Activated CD8-positive, alpha-beta memory T cell treated with anti-CD3 and anti-CD28 coated beads for 24 hours (primary cell): ENCODE measurements at regions not wholly inside any gene's neighbourhood (a gene's known extent, or its start where the extent isn't known, plus 50 kb on each side); places are given as distances from the start of the nearest gene placed in this dataset.
"Not testable (repeated sequence)": the region's sequence is repeated elsewhere in the genome, so short reads cannot be mapped to it uniquely, and the experiment has no call there.

Experiments
- DNase-seq: peaks from one replicate; pipeline ENCODE4 v3.0.0-alpha.2; 2020

DNA sequence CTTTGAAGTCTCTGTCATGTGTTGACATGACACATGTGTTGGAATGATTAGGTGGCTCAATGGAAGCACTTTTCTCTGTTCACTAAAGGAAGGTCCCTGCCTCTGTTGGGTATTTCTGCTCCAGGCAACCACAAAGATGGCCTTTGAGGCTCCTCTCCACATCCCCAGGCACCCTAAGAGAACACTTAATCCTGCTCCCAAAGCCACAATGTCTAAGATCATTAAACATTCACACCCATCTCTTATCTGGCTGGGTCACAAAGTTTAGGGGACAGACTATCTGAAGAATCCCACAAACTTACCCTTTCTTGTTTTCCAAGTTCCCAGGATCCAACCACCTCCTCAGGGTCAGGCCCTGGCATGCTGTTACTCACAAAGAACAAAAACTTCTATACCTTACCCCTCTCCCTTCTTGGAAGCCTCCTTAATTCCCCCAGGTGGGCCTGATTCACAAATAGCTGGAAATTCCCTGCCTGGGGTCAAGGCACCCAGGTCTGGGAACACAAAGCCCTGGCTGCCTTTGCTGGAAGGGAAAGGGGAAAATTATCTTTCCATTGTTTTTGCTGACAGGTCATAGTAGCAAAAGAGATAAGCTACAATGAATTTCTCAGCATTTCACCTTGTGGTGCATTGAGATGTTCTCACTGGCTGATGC is 333.7 kb downstream of the PCNX1 start:
- DNase-seq: no peak

DNA sequence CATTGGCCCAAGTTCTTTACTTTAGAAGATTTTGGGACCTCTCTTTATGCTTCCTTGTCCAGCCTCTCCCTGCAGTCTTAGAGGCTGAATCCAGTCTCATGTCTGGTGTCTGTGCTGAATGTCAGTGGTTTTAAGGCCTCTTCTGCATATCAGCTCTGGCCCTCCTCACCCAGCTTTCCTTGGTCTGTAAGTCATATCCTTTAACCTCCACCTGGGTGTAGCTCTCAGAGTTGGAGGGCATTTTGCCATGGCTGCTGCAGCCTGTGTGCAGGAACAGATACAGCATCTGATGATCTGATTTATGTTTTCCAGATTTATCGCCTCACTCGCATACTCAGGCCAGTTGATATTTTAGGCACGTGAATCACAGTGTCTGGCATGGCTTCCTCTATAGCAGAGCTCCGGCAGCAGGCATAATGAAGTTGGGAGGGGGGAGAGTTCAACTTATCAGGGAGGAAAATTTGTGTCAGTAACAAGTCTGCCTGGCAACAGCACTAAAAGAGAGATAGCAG is 335.0 kb downstream of the PCNX1 start:
- no peak for DNase-seq

DNA sequence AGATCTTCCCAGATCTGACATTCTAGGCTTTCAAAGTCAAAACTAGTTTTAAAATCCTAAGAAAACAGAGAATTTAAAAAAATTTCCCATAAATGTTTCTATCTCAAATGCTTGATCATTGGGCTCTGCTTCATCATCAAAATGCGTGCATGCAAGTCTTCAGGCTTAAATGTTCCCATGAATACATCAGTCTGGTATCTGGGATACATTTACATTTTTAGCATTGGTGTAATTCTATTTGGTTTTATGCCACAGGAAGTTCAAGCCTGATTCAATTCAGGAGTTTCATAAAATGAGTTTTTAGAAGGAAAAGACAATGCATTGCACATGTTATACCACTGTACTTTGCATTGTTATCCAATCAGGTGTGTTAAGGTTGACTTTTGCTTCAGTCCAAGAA is 336.4 kb downstream of the PCNX1 start:
- no peak for DNase-seq

DNA sequence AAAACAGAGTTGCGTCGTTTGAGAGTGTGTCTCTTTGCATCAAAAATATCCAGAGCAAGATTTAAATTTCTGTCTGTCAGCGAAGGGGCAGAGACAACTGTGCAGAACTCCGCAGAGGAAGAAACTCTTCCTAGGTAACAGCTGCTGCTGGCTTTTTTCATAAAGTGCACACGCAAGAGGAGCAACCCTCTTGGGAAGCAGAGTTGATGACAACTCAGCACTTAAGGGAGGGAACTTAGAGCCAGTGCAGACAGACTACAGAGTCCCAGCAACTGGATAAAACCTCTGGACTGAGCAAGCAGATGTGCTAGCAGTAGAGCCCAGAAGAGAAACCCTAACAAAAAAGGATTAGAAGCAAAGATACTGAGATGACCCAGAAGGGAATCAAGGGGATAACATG is 337.1 kb downstream of the PCNX1 start:
- DNase-seq: no peak

DNA sequence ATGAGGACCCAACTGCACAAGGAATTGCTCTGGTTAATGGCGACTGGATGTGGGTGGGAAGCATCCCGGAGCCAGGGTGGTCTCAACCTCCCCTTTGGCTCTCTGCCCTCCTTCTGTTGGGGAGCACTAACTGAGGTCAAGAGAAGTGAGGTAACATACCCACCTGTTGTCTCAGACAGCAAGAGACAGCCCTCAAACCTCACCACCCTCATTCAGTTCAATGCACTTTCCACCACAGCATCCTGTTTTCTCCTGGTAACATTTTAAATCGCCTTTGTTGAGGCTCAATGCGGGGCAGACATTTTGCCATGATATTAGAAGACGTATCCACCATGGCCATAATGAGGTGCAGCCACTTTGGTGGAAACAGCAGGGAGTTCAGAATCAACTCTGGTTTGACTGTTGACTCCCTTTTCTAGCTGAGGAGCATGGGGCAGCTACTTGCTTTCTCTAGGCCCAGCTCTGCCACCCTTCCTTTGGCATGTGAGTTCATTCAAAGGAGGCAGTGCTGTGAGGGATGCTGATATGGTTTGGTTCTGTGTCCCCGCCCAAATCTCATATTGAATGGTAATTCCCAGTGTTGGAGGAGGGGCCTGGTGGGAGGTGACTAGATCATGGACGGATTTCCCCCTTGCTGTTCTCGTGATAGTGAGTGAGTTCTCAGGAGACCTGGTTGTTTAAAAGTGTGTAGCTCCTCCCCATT is 338.6 kb downstream of the PCNX1 start:
- no peak for DNase-seq

DNA sequence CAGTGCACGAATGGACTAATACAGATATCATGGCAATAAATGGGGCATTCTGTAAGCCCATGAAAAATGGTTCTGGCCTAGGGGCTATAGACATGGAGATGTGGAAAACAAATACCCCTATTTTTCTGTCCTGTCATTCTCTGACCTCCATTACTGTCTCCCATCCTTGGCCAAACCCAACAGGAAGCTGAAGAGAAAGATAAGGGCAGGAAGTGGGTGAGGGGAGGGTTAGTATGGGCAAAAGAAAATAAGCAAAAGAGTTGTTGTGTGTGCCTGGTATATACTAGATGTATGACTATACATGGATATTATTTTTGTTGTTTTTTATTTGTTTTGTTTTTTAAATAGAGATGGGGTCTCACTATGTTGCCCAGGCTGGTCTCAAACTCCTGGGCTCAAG is 339.3 kb downstream of the PCNX1 start:
- no peak for DNase-seq

DNA sequence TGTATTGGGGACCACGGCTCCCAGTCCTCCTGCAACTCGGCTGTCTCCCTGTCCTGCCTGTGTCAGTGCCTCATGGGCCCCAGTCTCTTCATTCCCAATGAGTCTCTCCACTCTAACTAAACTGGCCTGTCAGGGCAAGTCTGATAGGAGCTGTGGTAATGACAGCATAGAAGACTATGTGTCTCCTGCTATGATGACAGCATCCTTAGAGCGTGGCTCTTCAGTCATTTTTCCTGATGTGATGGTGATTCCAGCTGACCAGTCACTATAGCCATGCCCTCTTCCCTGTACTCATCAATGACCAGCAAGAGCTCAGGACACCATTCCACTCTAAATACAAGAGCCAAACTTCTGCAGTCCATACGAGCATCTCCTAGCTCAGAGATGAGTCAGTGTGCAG is 339.8 kb downstream of the PCNX1 start:
- DNase-seq: no peak

DNA sequence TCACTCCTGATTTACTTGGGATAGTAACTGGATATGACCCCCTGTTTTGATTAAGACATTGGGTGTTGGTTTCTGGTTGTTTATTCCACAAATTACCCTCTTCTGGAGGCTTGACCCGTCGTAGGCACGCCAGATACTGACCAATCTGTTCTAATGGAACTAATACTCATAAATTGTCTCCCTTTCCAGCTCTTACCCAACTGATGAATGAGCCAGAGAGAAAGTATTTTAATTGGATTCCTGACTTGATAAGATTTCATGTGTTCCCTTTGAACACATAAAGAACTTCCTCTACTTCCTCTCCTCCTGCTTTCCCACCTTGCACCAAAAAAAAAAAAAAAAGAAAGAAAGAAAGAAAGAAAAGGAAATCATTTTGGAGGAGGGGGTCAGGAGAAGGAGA is 340.9 kb downstream of the PCNX1 start:
- no peak for DNase-seq

DNA sequence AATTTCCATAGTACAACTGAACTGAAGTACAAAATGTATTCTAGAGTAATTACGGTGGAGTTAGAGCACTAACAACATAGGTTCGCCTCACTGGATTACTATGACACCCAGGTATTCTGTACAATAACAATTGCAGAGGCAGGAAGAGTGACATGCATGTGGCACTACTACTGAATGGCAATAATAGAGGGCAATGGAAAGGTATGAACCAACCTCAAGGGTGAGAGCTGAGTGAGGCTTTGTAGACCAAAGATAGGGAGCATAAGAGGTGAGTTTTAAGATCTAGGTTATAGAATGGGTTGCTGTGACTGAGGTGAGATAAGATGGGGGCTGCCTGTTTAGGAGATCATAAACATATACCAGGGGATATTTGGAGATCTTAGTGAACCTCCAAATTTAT is 343.1 kb downstream of the PCNX1 start:
- no peak for DNase-seq

DNA sequence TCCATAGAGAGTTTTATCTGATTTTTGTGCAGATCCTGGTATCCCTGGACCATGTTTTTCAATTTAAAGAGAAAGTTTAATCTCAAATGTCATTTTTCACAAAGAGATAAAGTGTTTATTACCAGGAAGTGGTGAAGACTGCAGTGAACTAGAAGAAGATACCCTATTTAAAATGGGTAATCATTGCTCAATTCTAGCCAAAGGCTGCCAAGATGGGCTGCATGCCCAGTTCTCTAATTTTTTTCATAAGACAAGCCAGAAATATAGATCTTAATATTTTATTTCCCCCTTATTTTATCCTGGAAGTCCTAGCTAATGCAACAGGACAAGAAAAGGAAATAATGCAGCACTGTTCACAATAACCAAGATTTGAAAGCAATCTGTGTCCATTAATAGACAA is 343.5 kb downstream of the PCNX1 start:
- DNase-seq: no peak

DNA sequence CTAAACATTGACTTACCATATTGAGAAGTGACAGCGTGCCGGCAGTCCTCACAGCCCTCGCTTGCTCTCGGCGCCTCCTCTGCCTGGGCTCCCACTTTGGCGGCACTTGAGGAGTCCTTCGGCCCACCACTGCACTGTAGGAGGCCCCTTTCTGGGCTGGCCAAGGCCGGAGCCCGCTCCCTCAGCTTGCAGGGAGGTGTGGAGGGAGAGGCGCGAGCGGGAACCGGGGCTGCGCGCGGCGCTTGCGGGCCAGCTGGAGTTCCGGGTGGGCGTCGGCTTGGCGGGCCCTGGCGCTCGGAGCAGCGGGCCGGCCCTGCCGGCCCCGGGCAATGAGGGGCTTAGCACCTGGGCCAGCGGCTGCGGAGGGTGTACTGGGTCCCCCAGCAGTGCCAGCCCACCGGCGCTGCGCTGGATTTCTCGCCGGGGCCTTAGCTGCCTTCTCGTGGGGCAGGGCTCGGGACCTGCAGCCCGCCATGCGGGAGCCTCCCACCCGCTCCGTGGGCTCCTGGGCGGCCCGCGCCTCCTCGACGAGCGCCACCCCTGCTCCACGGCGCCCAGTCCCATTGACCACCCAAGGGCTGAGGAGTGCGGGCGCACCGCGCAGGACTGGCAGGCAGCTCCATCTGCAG is 346.9 kb downstream of the PCNX1 start:
- DNase-seq: not testable (repeated sequence)

DNA sequence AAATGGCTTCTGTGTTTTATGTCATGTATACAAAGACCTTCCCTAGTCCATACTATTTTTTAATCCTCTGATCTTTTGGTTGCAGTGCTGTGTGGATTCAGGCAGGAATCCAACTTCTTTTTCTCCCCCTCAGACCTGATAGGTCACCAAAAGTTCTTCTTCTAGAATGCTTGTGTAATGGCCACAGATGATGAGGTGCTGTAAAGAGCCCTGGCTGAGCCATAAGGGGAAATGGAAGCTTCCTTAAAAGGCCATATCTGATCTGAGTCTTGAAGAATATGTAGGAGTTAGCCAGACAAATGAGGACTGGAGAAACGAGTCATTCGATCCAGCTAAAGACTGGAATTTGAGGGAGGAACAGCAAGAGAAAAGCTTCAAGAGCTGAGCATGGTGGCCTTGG is 353.9 kb downstream of the PCNX1 start:
- DNase-seq: no peak

DNA sequence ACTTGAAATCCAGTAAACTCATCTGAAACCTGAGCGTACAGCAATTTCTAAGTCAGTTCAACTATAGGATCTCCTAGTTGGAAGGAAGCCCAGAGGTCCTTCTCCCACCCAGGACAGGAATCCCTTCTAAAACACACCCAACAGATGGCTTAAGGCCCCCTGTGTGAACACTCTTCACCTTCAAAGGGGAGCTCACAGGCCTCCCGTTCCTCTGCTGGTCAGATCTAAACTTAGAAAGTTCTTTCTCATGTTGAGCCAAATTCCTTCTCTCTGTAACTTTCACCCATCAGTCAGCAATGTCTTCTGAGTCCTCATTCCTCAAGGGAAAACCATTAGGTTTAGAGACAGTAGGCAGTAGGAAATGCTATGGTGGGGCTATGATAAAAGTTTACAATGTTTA is 355.2 kb downstream of the PCNX1 start:
- DNase-seq: no peak

DNA sequence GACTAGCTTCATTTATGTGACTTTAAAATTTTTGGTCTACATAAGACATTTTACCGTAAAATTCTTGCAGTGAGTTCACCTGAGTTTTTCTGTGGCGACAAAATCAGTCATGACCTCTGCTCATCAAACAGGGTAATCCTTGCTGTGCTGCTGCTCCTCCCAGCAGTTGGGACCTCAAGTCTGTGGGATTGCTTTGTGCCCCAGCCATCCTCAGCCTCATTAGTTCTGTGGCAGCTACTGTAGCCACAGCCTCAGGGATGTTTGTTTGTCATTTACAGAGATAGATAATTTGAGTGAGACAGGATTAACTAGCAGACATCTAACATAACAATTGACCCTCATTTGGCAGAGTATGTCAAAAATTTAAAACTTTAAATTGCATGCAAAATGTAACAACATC is 357.0 kb downstream of the PCNX1 start:
- no peak for DNase-seq

DNA sequence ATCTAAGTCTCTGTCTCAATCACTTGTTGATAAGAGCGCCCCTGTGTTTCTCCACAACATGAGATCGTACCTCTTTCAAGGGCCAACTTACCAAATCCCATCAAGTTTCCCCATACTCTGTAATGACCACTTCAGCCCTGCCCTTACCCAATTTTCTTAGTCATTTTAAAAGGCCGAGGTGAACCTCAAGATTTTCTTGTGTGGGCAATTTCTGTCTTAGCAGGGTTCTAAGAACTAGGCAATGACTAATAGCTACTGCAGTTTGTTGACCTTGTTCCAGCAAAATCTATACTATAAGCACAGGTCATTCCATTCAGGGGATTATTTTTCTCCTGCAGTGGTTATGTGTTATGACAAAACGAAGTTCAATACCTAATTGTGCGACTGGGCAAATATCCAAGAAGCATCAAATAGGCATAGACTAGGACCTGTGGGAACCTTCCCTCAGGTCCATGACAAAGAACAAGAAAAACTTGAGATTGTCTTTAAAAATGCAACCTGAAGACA is 359.8 kb downstream of the PCNX1 start:
- DNase-seq: no peak

DNA sequence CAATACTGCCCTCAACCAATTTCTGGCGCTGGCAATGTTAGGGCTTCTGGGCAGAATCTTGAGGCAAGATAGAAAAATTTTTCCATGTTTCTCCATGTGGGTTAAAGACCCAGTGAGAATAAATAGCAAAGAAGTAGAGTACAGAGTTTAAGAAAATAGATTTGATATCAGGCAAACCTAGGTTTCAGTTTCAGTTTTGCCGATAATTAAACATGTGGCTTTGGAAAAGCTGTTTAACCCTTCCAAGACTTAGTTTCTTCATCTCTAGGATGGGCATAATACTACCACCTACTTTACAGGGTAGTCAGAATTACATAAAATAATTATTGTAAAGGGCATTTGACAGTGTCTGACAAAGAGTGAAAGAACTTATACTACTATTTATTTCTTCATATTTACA is 360.4 kb downstream of the PCNX1 start:
- no peak for DNase-seq

DNA sequence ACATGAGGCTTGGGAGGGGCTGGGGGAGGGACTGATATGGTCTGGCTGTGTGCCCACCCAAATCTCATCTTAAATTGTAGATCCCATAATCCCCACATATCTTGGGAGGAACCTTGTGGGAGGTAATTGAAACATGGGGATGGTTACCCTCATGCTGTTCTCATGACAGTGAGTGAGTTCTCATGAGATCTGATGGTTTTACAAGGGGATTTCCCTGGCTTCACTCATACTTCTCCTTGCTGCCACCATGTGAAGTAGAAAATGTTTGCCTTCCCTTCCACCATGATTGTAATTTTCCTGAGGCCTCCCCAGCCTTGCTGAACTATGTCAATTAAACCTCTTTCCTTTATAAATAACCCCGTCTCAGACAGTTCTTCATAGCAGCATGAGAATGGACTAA is 362.9 kb downstream of the PCNX1 start:
- no peak for DNase-seq

DNA sequence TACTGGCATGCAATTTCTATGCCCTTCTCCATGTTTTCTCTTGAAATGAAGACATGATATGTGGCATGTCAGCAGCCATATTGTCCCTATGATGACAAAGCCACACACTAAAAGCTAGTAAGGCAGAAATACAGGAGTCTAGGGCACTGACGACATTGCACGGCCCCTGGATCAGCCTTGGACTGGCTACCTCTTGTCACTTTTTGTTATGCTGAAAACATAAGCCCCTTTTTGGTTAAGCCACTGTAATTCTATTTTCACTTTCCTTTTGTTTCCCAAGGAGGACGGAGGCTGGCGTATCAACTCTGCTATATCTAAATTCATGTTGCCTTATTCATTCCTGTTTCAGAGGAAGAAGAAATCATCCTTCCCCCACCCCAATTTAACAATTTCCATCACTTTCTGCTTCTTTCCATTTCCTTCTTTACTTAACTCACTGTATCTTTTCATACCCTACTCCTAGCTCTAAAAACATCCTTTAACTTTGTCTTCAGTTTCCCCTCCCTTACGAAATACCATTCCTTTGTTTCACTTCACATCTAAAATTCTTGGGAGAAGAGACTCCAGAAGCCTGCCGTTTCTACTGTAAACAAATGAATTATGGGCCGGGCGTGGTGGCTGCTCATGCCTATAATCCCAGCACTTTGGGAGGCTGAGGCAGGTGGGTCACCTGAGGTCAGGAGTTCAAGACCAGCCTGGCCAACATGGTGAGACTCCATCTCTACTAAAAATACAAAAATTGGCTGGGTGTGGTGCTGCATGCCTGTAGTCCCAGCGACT is 364.1 kb downstream of the PCNX1 start:
- no peak for DNase-seq

DNA sequence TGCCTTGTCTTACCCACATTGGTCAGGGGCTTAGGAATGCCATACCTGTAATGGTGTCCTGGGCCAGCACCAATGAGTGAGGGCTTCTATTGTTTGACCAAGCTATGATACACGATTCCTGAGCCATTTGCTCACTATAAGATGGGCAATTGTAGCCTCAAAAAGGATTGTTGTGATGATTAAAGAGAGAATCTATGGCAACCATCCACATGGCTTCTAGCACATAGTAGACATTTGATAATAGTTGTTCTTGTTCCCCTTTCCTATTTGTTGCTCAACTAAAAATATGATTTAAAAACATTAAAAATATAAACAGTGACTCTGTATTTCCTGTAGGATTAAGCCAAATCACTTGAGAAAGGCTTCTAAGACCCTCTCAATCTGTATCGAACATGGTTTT is 366.1 kb downstream of the PCNX1 start:
- no peak for DNase-seq

DNA sequence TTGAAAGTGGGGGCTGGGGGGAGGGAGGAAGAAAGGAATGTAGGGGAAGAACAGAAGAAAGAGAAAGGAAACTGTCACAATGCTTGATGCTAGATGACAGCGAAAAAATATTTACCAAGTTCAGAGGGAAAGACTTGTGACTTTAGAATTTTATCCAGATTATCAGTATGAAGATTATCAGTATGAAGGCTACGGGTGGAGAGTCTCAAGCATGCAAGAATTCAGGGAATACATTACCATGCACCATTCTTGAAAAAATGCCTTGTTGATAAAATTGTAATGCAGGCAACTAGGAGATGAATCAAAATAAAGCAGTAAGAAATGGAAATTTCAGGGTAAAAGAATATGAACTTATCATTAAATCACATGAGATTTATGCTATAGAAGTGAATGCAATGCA is 376.8 kb downstream of the PCNX1 start:
- DNase-seq: no peak

DNA sequence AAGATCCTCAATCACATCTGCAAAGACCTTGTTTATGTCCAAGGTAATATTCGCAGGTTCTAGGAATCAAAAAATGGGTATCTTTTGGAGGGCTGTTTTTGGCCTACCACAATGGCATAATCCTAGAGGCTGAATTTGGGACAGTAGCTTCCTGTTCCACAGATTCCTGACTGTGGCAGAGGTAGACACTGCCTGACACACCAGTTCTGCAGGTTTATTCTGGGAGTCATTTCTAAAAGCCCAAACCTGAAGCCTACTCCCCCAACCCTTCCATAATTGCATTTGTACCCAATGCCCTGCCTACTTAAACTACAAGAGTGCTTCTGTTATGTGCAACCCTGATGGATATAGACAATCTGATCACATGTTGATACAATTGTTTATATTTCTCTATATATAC is 378.9 kb downstream of the PCNX1 start:
- DNase-seq: no peak

DNA sequence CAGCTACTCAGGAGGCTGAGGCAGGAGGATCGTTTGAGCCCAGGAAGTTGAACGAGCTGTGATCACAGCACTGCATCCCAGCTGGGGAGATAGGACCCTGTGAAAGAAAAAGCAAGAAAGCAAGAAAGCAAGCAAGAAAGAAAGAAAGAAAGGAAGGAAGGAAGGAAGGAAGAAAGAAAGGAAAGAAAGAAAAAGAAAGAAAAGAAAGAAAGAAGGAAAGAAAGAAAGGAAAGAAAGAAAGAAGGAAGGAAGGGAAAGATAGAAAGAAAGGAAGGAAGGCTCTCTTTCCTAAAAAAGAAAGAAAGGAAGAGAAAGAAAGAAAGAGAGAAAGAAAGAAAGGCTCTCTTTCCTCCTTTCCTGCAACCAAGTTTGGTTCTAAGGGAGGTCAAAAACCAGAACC is 380.3 kb downstream of the PCNX1 start:
- DNase-seq: no peak

DNA sequence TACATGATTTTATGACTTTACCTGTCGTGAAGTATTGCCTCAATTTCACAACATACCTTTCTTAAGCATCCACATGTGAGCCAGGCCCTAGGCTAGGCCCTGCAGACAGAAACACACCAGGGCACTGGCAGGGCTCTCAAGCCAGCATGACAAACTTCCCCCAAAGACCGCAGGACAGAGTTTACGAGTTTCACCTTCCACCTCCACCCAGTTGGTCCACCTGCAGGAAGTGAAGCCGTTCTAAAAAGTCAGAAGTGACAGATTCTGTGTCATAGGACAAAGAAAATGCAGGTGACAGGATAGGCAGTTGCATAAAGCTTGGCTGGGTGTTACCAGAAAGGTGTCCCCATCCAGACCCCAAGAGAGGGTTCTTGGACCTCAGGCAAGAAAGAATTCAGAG is 382.3 kb downstream of the PCNX1 start:
- no peak for DNase-seq
